ENCODE measurements at regions not wholly inside any gene's neighbourhood (a gene's known extent, or its start where the extent isn't known, plus 50 kb on each side); places are given as distances from the start of the nearest gene placed in this dataset.
"Not testable (repeated sequence)": the region's sequence is repeated elsewhere in the genome, so short reads cannot be mapped to it uniquely, and the experiment has no call there.

- H3K4me3 ChIP-seq = no peak overlapping the region
- H3K9me3 ChIP-seq = no peaks in the 10 kb centered on the region
- no peaks in the 10 kb centered on the region for H3K27me3 ChIP-seq
- TF ChIP-seq CTCF (IDR thresholded peaks at IDR 0.05) = no peak
- no peak for TF ChIP-seq POLR2A (IDR thresholded peaks at IDR 0.05)
- intact Hi-C loops (cut with DNase I) = no loop called here
- WGBS, 2 donors = 85 to 86% methylated on average over 5 of the region's 5 CpGs
- no peak for DNase-seq
- H3K36me3 ChIP-seq = no peaks in the 10 kb centered on the region
- no peak overlapping the region for H3K27ac ChIP-seq
- no peaks in the 10 kb centered on the region for H3K4me1 ChIP-seq
These were observed 130.0 kb downstream of the RFPL4B start for GRCh38 chr6:112477125-112477524.

- no peaks in the 10 kb centered on the region for H3K4me1 ChIP-seq
- intact Hi-C loops (cut with DNase I) = no loop called here
- WGBS, 2 donors = 25 to 43% methylated on average over 2 of the region's 2 CpGs
- no peaks in the 10 kb centered on the region for H3K27me3 ChIP-seq
- H3K9me3 ChIP-seq = no peaks in the 10 kb centered on the region
- H3K36me3 ChIP-seq = no peaks in the 10 kb centered on the region
- no peak overlapping the region for H3K27ac ChIP-seq
- no peak for DNase-seq
- no peak overlapping the region for H3K4me3 ChIP-seq
- TF ChIP-seq CTCF (IDR thresholded peaks at IDR 0.05) = no peak
- no peak for TF ChIP-seq POLR2A (IDR thresholded peaks at IDR 0.05)
These were observed 130.9 kb downstream of the RFPL4B start for GRCh38 chr6:112478036-112478435.

- H3K4me1 ChIP-seq; intact Hi-C loops (cut with DNase I); H3K27ac ChIP-seq; H3K9me3 ChIP-seq; DNase-seq; H3K36me3 ChIP-seq; H3K4me3 ChIP-seq; H3K27me3 ChIP-seq: not testable (repeated sequence)
- 87 to 90% methylated on average over 3 to 5 of the region's 5 CpGs for WGBS, 2 donors
These were observed 132.8 kb downstream of the RFPL4B start for GRCh38 chr6:112479975-112480374.

GRCh38 chr6:112480553-112480952 lies 133.4 kb downstream of the RFPL4B start:
- no peak for DNase-seq
- no peak overlapping the region for H3K4me3 ChIP-seq
- TF ChIP-seq POLR2A (IDR thresholded peaks at IDR 0.05) = no peak
- TF ChIP-seq CTCF (IDR thresholded peaks at IDR 0.05) = no peak
- no peaks in the 10 kb centered on the region for H3K36me3 ChIP-seq
- H3K4me1 ChIP-seq = no peaks in the 10 kb centered on the region
- intact Hi-C loops (cut with DNase I) = no loop called here
- no peaks in the 10 kb centered on the region for H3K9me3 ChIP-seq
- WGBS, 2 donors = 52 to 53% methylated on average over 1 of the region's 1 CpG
- H3K27ac ChIP-seq = no peak overlapping the region
- no peaks in the 10 kb centered on the region for H3K27me3 ChIP-seq

- Histone ChIP-seq H3K4me3 (no peak overlapping the region), H3K27ac (no peak overlapping the region), H3K9me3 (no peaks in the 10 kb centered on the region), H3K36me3 (no peaks in the 10 kb centered on the region), H3K4me1 (no peaks in the 10 kb centered on the region), H3K27me3 (no peaks in the 10 kb centered on the region)
- TF ChIP-seq POLR2A (IDR thresholded peaks at IDR 0.05) = no peak
- no peak for TF ChIP-seq CTCF (IDR thresholded peaks at IDR 0.05)
- intact Hi-C loops (cut with DNase I) = no loop called here
- DNase-seq = no peak
- 46 to 79% methylated on average over 2 of the region's 2 CpGs for WGBS, 2 donors
These were observed 134.1 kb downstream of the RFPL4B start for GRCh38 chr6:112481211-112481610.

- Histone ChIP-seq H3K36me3 (no peaks in the 10 kb centered on the region), H3K27me3 (no peaks in the 10 kb centered on the region), H3K9me3 (no peaks in the 10 kb centered on the region), H3K27ac (no peak overlapping the region), H3K4me3 (no peak overlapping the region), H3K4me1 (no peaks in the 10 kb centered on the region)
- WGBS, 2 donors = 42 to 55% methylated on average over 2 of the region's 2 CpGs
- no peak for DNase-seq
- TF ChIP-seq CTCF (IDR thresholded peaks at IDR 0.05) = no peak
- TF ChIP-seq POLR2A (IDR thresholded peaks at IDR 0.05) = no peak
- intact Hi-C loops (cut with DNase I) = no loop called here
These were observed 135.2 kb downstream of the RFPL4B start for GRCh38 chr6:112482373-112482772.

Measured in esophagus squamous epithelium (tissue), 5 donors.